GM12874 (cell line): ENCODE measurements at regions not wholly inside any gene's neighbourhood (a gene's known extent, or its start where the extent isn't known, plus 50 kb on each side); places are given as distances from the start of the nearest gene placed in this dataset.

Experiments
- TF ChIP-seq, protein P1 (sequence below): IDR thresholded peaks from 2 replicates; pipeline ENCODE4 v1.5.1; 2011; ENCODE audit warnings: low read depth, mild to moderate bottlenecking, control low read depth, low read length, moderate library complexity; ENCODE audit not compliant: insufficient read depth

GRCh38 chr14:48229091-48229490 lies 553.7 kb upstream of the MDGA2 start:
- TF ChIP-seq, protein P1, sequence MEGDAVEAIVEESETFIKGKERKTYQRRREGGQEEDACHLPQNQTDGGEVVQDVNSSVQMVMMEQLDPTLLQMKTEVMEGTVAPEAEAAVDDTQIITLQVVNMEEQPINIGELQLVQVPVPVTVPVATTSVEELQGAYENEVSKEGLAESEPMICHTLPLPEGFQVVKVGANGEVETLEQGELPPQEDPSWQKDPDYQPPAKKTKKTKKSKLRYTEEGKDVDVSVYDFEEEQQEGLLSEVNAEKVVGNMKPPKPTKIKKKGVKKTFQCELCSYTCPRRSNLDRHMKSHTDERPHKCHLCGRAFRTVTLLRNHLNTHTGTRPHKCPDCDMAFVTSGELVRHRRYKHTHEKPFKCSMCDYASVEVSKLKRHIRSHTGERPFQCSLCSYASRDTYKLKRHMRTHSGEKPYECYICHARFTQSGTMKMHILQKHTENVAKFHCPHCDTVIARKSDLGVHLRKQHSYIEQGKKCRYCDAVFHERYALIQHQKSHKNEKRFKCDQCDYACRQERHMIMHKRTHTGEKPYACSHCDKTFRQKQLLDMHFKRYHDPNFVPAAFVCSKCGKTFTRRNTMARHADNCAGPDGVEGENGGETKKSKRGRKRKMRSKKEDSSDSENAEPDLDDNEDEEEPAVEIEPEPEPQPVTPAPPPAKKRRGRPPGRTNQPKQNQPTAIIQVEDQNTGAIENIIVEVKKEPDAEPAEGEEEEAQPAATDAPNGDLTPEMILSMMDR = no peak

GRCh38 chr14:48193893-48194292 lies 518.5 kb upstream of the MDGA2 start:
- TF ChIP-seq, protein P1 = no peak

DNA sequence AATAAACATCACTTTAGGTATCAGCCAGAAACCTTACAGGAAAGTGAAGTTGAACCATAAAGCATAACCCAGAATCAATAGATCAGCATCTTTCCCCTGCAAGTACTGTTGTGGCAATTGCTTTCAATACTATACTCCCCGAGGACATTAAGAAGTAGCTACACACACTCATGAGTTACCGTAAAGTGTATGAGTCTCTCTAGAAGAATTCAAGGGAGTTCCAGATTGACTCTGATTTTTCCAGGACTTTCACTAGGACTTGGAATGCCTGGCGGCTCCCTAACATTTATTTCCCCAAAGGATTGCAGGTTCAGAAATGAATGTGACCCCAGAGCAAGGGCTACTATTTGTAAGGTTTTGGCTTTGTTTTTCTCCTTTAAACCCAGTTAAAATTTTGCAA lies 465.4 kb upstream of the MDGA2 start:
- TF ChIP-seq, protein P1 = no peak

DNA sequence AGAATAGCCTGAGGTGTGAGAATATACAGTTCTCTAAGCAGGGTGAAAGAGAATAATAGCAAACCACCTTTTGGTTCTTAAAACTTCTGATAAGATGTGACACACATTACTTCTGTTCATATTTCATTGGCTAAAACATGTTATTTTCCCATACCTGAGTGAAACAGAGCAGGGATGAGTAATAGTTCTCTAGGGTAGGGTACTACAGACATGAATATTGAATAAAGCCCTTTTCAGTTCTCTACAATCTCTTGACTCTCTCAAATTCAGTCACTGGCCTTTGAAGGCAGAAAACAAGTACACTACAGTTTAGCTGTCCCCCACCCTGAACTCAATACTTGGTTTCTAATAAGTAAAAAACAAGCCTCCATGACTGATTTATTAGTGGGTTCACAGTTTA lies 454.1 kb upstream of the MDGA2 start:
- TF ChIP-seq, protein P1 = no peak

DNA sequence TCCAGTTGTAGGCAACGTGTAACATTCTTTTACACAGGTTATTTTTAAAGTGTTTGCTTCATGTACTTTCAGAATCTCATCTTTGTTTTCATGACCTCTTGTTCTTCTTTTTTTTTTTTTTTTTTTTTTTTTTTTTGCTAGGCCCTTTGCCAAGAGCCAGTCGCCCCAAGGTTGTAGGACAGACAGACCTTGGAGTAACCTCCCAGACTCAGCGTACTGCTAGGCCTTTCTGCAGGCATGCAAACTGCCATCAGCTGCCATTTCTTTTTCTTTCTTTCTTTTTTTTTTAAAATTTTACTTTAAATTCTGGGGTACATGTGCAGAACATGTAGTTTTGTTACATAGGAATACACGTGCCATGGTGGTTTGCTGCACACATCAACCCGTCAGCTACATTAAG lies 452.3 kb upstream of the MDGA2 start:
- TF ChIP-seq, protein P1 = no peak

GRCh38 chr14:48125654-48126053 lies 450.2 kb upstream of the MDGA2 start:
- TF ChIP-seq, protein P1 = no peak

GRCh38 chr14:48113713-48114112 lies 438.3 kb upstream of the MDGA2 start:
- TF ChIP-seq, protein P1 = no peak

GRCh38 chr14:48111151-48111550 lies 435.7 kb upstream of the MDGA2 start:
- TF ChIP-seq, protein P1 = no peak
